Epithelial cell of proximal tubule (primary cell): ENCODE measurements at regions not wholly inside any gene's neighbourhood (a gene's known extent, or its start where the extent isn't known, plus 50 kb on each side); places are given as distances from the start of the nearest gene placed in this dataset.

Source experiments
- DNase-seq: peaks from one replicate; pipeline ENCODE4 v3.0.0-alpha.2; 2011; ENCODE audit warnings: low read depth
- H3K4me3 ChIP-seq: 2 replicates; pipeline ENCODE4 v1.5.1; 2011; ENCODE audit warnings: low read depth, mild to moderate bottlenecking, low read length
- CTCF ChIP-seq: conservative IDR thresholded peaks from 2 replicates; pipeline ENCODE4 v1.5.1; 2012; ENCODE audit warnings: low read depth, mild to moderate bottlenecking, low read length

- DNase-seq: no peak
- no peak overlapping the region for H3K4me3 ChIP-seq
- TF ChIP-seq CTCF: no peak
Observed at GRCh38 chr17:69969897-69970296, 105.1 kb upstream of the KCNJ16 start.

GRCh38 chr17:69972251-69972650 lies 102.8 kb upstream of the KCNJ16 start:
- no peak for DNase-seq
- no peak overlapping the region for H3K4me3 ChIP-seq
- TF ChIP-seq CTCF: no peak

- H3K4me3 ChIP-seq: no peak overlapping the region
- TF ChIP-seq CTCF: no peak
- DNase-seq: no peak
Observed at GRCh38 chr17:69975808-69976207, 99.2 kb upstream of the KCNJ16 start.

GRCh38 chr17:69978056-69978646 lies 96.9 kb upstream of the KCNJ16 start:
- no peak for DNase-seq
- no peak for TF ChIP-seq CTCF
- H3K4me3 ChIP-seq: no peak overlapping the region

- no peak for TF ChIP-seq CTCF
- H3K4me3 ChIP-seq: no peak overlapping the region
- DNase-seq: no peak
Observed at GRCh38 chr17:69981441-69981840, 93.6 kb upstream of the KCNJ16 start.

GRCh38 chr17:69995476-69995875 lies 79.5 kb upstream of the KCNJ16 start:
- no peak for DNase-seq
- TF ChIP-seq CTCF: no peak
- H3K4me3 ChIP-seq: no peak overlapping the region

- DNase-seq: no peak
- no peak for TF ChIP-seq CTCF
- no peak overlapping the region for H3K4me3 ChIP-seq
Observed at GRCh38 chr17:69997332-69997731, 77.7 kb upstream of the KCNJ16 start.
